Left ventricle myocardium inferior (tissue), 1 donor: ENCODE measurements at regions not wholly inside any gene's neighbourhood (a gene's known extent, or its start where the extent isn't known, plus 50 kb on each side); places are given as distances from the start of the nearest gene placed in this dataset.

Experiments used
- DNase-seq: peaks from one replicate; pipeline ENCODE4 v3.0.0-alpha.2; 2020
- H3K27ac ChIP-seq: fragments of 200-600 bp; replicated peaks from 2 replicates; pipeline ENCODE4 v1.8.0; 2021
- H3K27me3 ChIP-seq: fragments of 200-600 bp; 2 replicates; pipeline ENCODE4 v1.8.0; 2021; ENCODE audit warnings: low read depth
- H3K36me3 ChIP-seq: fragments of 200-600 bp; 2 replicates; pipeline ENCODE4 v1.8.0; 2021
- H3K4me1 ChIP-seq: fragments of 200-600 bp; 2 replicates; pipeline ENCODE4 v1.8.0; 2021
- H3K4me3 ChIP-seq: fragments of 200-600 bp; 2 replicates; pipeline ENCODE4 v1.8.0; 2021; ENCODE audit warnings: mild to moderate bottlenecking, moderate library complexity
- H3K9me3 ChIP-seq: fragments of 200-600 bp; replicated peaks from 2 replicates; pipeline ENCODE4 v1.8.0; 2021
- CTCF ChIP-seq: fragments of 200-600 bp; IDR thresholded peaks from 2 replicates; pipeline ENCODE4 v1.8.0; 2021; ENCODE audit warnings: antibody characterized with exemption, mild to moderate bottlenecking, borderline replicate concordance
- intact Hi-C: fragments of 100-400 bp; cut with micrococcal nuclease; formaldehyde crosslinking; loops from one replicate; pipeline ENCODE4 v1.11.0; 2022
- donor health status: DM: no; HTN: yes; CAD: no; lungs with severe emphysema.

GRCh38 chr1:199161319-199161680 is 522.5 kb downstream of the PTPRC start:
- Histone ChIP-seq H3K27me3 (no peaks in the 10 kb centered on the region), H3K27ac (no peak overlapping the region), H3K4me1 (peaks cover 7% of the 10 kb centered on the region), H3K36me3 (no peaks in the 10 kb centered on the region), H3K9me3 (no peaks in the 10 kb centered on the region), H3K4me3 (no peak overlapping the region)
- no peak for TF ChIP-seq CTCF
- intact Hi-C loops: no loop called here
- DNase-seq: no peak

- no peak for DNase-seq
- no peaks in the 10 kb centered on the region for H3K27me3 ChIP-seq
- H3K9me3 ChIP-seq: no peaks in the 10 kb centered on the region
- no peaks in the 10 kb centered on the region for H3K36me3 ChIP-seq
- H3K4me1 ChIP-seq: peaks cover 7% of the 10 kb centered on the region
- no peak overlapping the region for H3K27ac ChIP-seq
- intact Hi-C loops: no loop called here
- no peak for TF ChIP-seq CTCF
- no peak overlapping the region for H3K4me3 ChIP-seq
Observed at GRCh38 chr1:199161766-199162303, 523.0 kb downstream of the PTPRC start.

- Histone ChIP-seq H3K27ac (no peak overlapping the region), H3K27me3 (no peaks in the 10 kb centered on the region), H3K4me3 (no peak overlapping the region), H3K4me1 (peaks cover 7% of the 10 kb centered on the region), H3K9me3 (no peaks in the 10 kb centered on the region), H3K36me3 (no peaks in the 10 kb centered on the region)
- intact Hi-C loops: no loop called here
- no peak for TF ChIP-seq CTCF
- DNase-seq: no peak
Observed at GRCh38 chr1:199163267-199163666, 524.4 kb downstream of the PTPRC start.

GRCh38 chr1:199163670-199164069 is 524.8 kb downstream of the PTPRC start:
- Histone ChIP-seq H3K27ac (no peak overlapping the region), H3K27me3 (no peaks in the 10 kb centered on the region), H3K4me1 (peaks cover 7% of the 10 kb centered on the region), H3K9me3 (no peaks in the 10 kb centered on the region), H3K4me3 (no peak overlapping the region), H3K36me3 (no peaks in the 10 kb centered on the region)
- no peak for DNase-seq
- TF ChIP-seq CTCF: no peak
- intact Hi-C loops: no loop called here

GRCh38 chr1:199167460-199167859 is 528.6 kb downstream of the PTPRC start:
- no peak overlapping the region for H3K27ac ChIP-seq
- no peaks in the 10 kb centered on the region for H3K9me3 ChIP-seq
- no peak for TF ChIP-seq CTCF
- intact Hi-C loops: no loop called here
- peaks cover 7% of the 10 kb centered on the region for H3K4me1 ChIP-seq
- no peak for DNase-seq
- H3K27me3 ChIP-seq: no peaks in the 10 kb centered on the region
- no peaks in the 10 kb centered on the region for H3K36me3 ChIP-seq
- H3K4me3 ChIP-seq: no peak overlapping the region
